ENCODE measurements at regions not wholly inside any gene's neighbourhood (a gene's known extent, or its start where the extent isn't known, plus 50 kb on each side); places are given as distances from the start of the nearest gene placed in this dataset.

DNA sequence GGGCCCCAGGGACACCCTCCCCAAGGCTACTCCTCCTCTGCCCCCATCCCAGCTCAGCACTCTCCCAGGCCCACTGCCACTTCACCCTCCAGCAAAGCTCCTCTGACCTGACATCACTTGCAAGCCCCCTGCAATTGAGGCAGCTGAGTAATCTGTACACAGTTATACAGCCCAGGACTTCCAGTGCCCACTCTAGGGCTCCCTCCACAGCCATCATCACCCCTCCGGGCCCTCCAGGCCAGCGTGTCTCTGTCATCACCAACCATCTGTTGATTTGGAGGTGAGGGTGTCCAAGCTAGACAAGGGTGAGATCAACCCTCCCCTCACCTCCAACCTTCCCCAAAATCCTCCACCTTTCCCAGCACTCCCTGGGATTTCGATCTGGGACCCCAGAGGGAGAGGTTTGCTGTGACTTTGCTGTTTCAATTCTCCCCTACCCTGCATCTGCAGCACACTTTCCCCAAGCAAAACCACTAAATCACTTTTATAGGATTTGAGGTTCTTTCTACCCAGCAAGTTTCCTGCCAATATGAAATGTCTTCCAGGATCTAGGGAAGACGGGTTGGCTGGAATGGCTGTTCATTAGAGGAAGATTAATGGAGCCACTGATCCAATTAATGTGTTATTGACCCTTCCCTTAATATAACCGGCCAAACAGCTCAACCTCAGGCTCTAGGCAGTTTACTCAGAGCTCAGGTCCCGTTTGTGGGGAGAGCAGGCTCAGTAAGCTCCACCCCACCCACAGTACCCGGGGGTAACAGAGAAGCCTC is 92.9 kb downstream of the CHST1 start:
- Histone ChIP-seq H3K9me2 (ENCODE audit: insufficient read depth) (no peaks in the 10 kb centered on the region), H3K4me2 (no peak overlapping the region), H3K27me3 (ENCODE audit: insufficient read depth, low read depth) (peaks cover 96% of the 10 kb centered on the region), H3K27ac (no peak overlapping the region), H3F3A (ENCODE audit: insufficient read depth, low read depth) (no peaks in the 10 kb centered on the region), H4K20me1 (ENCODE audit: insufficient read depth) (no peaks in the 10 kb centered on the region), H3K9me3 (ENCODE audit: insufficient read depth, low read depth) (no peaks in the 10 kb centered on the region), H3K4me3 (no peak overlapping the region), H3K36me3 (ENCODE audit: low read depth) (no peaks in the 10 kb centered on the region), H3K79me2 (ENCODE audit: low read depth) (no peaks in the 10 kb centered on the region), H3K4me1 (replicated peaks; ENCODE audit: insufficient read depth) (no peaks in the 10 kb centered on the region), H2AFZ (no peak overlapping the region)
- intact Hi-C loops (cut with micrococcal nuclease; ENCODE audit: unreplicated experiment), result no loop called here
- no peak for DNase-seq
- TF ChIP-seq, protein P1, sequence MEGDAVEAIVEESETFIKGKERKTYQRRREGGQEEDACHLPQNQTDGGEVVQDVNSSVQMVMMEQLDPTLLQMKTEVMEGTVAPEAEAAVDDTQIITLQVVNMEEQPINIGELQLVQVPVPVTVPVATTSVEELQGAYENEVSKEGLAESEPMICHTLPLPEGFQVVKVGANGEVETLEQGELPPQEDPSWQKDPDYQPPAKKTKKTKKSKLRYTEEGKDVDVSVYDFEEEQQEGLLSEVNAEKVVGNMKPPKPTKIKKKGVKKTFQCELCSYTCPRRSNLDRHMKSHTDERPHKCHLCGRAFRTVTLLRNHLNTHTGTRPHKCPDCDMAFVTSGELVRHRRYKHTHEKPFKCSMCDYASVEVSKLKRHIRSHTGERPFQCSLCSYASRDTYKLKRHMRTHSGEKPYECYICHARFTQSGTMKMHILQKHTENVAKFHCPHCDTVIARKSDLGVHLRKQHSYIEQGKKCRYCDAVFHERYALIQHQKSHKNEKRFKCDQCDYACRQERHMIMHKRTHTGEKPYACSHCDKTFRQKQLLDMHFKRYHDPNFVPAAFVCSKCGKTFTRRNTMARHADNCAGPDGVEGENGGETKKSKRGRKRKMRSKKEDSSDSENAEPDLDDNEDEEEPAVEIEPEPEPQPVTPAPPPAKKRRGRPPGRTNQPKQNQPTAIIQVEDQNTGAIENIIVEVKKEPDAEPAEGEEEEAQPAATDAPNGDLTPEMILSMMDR (conservative IDR thresholded peaks at IDR 0.05), result no peak
- TF ChIP-seq EZH2 (IDR thresholded peaks at IDR 0.05; ENCODE audit: low read depth), result no peak
- POLR2A ChIA-PET (ENCODE audit: unreplicated experiment), result no interaction called here
- no TSS peak for BruUV-seq (replicated peaks)
- CTCF ChIA-PET, result no interaction called here

DNA sequence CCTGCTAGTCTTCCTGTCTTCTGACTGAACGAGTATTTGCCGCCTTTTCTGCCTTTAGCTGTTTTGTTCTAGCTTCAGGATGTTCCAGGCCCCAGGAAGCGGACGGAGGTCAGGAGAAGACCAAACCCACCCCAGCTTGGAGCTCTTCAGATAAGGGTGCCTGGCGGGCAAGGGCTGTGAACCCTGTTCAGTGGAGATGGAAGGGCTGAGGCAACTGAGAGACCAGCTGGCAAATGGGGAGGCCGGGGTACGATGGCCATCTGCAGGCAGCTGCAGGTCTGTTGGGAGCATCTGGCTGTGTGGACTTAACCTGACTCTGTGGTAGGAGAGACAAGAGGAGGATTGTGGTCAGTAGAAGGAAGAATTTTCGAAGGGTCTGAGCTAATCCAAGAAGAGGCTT is 95.6 kb downstream of the CHST1 start:
- Histone ChIP-seq H3K4me1 (replicated peaks; ENCODE audit: insufficient read depth) (no peaks in the 10 kb centered on the region), H2AFZ (no peak overlapping the region), H3K4me3 (no peak overlapping the region), H3K9me2 (ENCODE audit: insufficient read depth) (no peaks in the 10 kb centered on the region), H3K4me2 (no peak overlapping the region), H3K79me2 (ENCODE audit: low read depth) (no peaks in the 10 kb centered on the region), H3K9me3 (ENCODE audit: insufficient read depth, low read depth) (no peaks in the 10 kb centered on the region), H3K36me3 (ENCODE audit: low read depth) (no peaks in the 10 kb centered on the region), H3K27ac (no peak overlapping the region), H3K27me3 (ENCODE audit: insufficient read depth, low read depth) (peaks cover 95% of the 10 kb centered on the region), H4K20me1 (ENCODE audit: insufficient read depth) (no peaks in the 10 kb centered on the region), H3F3A (ENCODE audit: insufficient read depth, low read depth) (no peaks in the 10 kb centered on the region)
- TF ChIP-seq EZH2 (IDR thresholded peaks at IDR 0.05; ENCODE audit: low read depth), result no peak
- TF ChIP-seq, protein P1 (conservative IDR thresholded peaks at IDR 0.05), result no peak
- BruUV-seq (replicated peaks), result no TSS peak
- intact Hi-C loops (cut with micrococcal nuclease; ENCODE audit: unreplicated experiment), result no loop called here
- ChIA-PET CTCF (no interaction called here), POLR2A (ENCODE audit: unreplicated experiment) (no interaction called here)
- DNase-seq, result no peak

DNA sequence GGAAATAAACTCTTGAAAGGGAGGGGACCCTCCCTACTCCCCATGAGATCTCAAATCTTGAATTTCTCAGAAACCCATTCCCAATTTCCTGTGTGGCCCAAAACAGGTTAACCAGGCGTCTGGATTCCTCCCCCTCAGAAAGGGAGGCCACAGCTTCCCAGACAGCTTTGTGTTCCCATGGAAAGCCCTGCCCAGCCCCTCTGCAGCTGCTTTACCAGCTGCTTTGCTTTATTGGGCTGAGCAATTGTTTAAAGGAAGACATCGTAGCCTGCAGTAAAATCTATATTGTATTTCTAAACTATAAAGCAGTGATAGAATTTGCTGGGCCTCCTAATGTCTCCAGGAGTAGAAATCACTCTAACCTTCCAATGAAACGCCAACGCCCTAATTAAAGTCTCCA is 97.4 kb downstream of the CHST1 start:
- Histone ChIP-seq H3K79me2 (ENCODE audit: low read depth) (no peaks in the 10 kb centered on the region), H3K27ac (no peak overlapping the region), H3K27me3 (ENCODE audit: insufficient read depth, low read depth) (peaks cover 97% of the 10 kb centered on the region), H3K9me2 (ENCODE audit: insufficient read depth) (no peaks in the 10 kb centered on the region), H3K4me1 (replicated peaks; ENCODE audit: insufficient read depth) (no peaks in the 10 kb centered on the region), H4K20me1 (ENCODE audit: insufficient read depth) (no peaks in the 10 kb centered on the region), H2AFZ (no peak overlapping the region), H3K36me3 (ENCODE audit: low read depth) (no peaks in the 10 kb centered on the region), H3K4me3 (no peak overlapping the region), H3F3A (ENCODE audit: insufficient read depth, low read depth) (no peaks in the 10 kb centered on the region), H3K9me3 (ENCODE audit: insufficient read depth, low read depth) (no peaks in the 10 kb centered on the region), H3K4me2 (no peak overlapping the region)
- ChIA-PET CTCF (no interaction called here), POLR2A (ENCODE audit: unreplicated experiment) (no interaction called here)
- DNase-seq, result no peak
- no TSS peak for BruUV-seq (replicated peaks)
- TF ChIP-seq, protein P1 (conservative IDR thresholded peaks at IDR 0.05), result no peak
- TF ChIP-seq EZH2 (IDR thresholded peaks at IDR 0.05; ENCODE audit: low read depth), result no peak
- intact Hi-C loops (cut with micrococcal nuclease; ENCODE audit: unreplicated experiment), result no loop called here

Data from PC-9 (cell line).